Sciatic nerve (tissue), 2 donors: ENCODE measurements at regions not wholly inside any gene's neighbourhood (a gene's known extent, or its start where the extent isn't known, plus 50 kb on each side); places are given as distances from the start of the nearest gene placed in this dataset.

Source experiments
- ATAC-seq: fragments of 200-7000 bp; cut with Tn5 transposase; one replicate; pipeline ENCODE4 v1.9.1; 2020; ENCODE audit warnings: mild to moderate bottlenecking, moderate library complexity
- DNase-seq: peaks from one replicate; pipeline ENCODE4 v3.0.0-alpha.2; 2020; ENCODE audit warnings: low spot score
- intact Hi-C: fragments of 100-400 bp; cut with DNase I; formaldehyde crosslinking; loops from one replicate; pipeline ENCODE4 v1.14.2; 2022
- donor health status: DM: no; HTN: no; CAD: no.
- donor health status: DM: no; HTN: no; CAD: no.

GRCh38 chr17:73720187-73720834, 76.1 kb upstream of the SDK2 start:
- DNase-seq = no peak
- intact Hi-C loops = no loop called here
- ATAC-seq = no peak

GRCh38 chr17:73722165-73722564, 77.9 kb upstream of the SDK2 start:
- intact Hi-C loops = no loop called here
- ATAC-seq = no peak

GRCh38 chr17:73723317-73723716, 79.1 kb upstream of the SDK2 start:
- intact Hi-C loops = no loop called here
- ATAC-seq (no peak), DNase-seq (no peak)

More at GRCh38 chr17:73722165-73722564, 77.9 kb upstream of the SDK2 start:
- no peak for DNase-seq

GRCh38 chr17:73724341-73724740, 80.1 kb upstream of the SDK2 start:
- ATAC-seq (no peak), DNase-seq (no peak)
- intact Hi-C loops = no loop called here

GRCh38 chr17:73724990-73725389, 80.7 kb upstream of the SDK2 start:
- no peak for ATAC-seq
- no peak for DNase-seq
- intact Hi-C loops = no loop called here

- intact Hi-C loops = no loop called here
- ATAC-seq = no peak
Measured at GRCh38 chr17:73725794-73726515, 81.7 kb upstream of the SDK2 start.

GRCh38 chr17:73727941-73728340, 83.7 kb upstream of the SDK2 start:
- no peak for ATAC-seq
- intact Hi-C loops = no loop called here
- DNase-seq = no peak

More at GRCh38 chr17:73725794-73726515, 81.7 kb upstream of the SDK2 start:
- DNase-seq = no peak

GRCh38 chr17:73729101-73729500, 84.9 kb upstream of the SDK2 start:
- intact Hi-C loops = no loop called here
- ATAC-seq = no peak
- no peak for DNase-seq

GRCh38 chr17:73731733-73732132, 87.5 kb upstream of the SDK2 start:
- ATAC-seq = peak; percentile 48
- intact Hi-C loops = no loop called here
- DNase-seq = no peak

GRCh38 chr17:73733517-73733916, 89.3 kb upstream of the SDK2 start:
- ATAC-seq = no peak
- DNase-seq = no peak
- intact Hi-C loops = no loop called here

- ATAC-seq (no peak), DNase-seq (no peak)
- intact Hi-C loops = no loop called here
Measured at GRCh38 chr17:73735245-73735644, 91.0 kb upstream of the SDK2 start.

- intact Hi-C loops = no loop called here
- no peak for DNase-seq
- no peak for ATAC-seq
Measured at GRCh38 chr17:73738751-73739575, 94.7 kb upstream of the SDK2 start.

- ATAC-seq (no peak), DNase-seq (no peak)
- intact Hi-C loops = no loop called here
Measured at GRCh38 chr17:73740370-73740769, 96.1 kb upstream of the SDK2 start.

GRCh38 chr17:73742948-73743381, 98.7 kb upstream of the SDK2 start:
- DNase-seq (no peak), ATAC-seq (no peak)
- intact Hi-C loops = no loop called here

GRCh38 chr17:73743518-73744201, 99.4 kb upstream of the SDK2 start:
- DNase-seq = no peak
- ATAC-seq = no peak
- intact Hi-C loops = no loop called here

- ATAC-seq (no peak), DNase-seq (no peak)
- intact Hi-C loops = no loop called here
Measured at GRCh38 chr17:73744411-73744810, 100.2 kb upstream of the SDK2 start.

- intact Hi-C loops = no loop called here
- no peak for DNase-seq
- ATAC-seq = no peak
Measured at GRCh38 chr17:73746314-73747073, 102.2 kb upstream of the SDK2 start.

GRCh38 chr17:73747221-73748002, 103.2 kb upstream of the SDK2 start:
- DNase-seq (no peak), ATAC-seq (no peak)

More at GRCh38 chr17:73747221-73748002, 103.2 kb upstream of the SDK2 start:
- intact Hi-C loops = no loop called here
